Activated T-cell treated with anti-CD3 and anti-CD28 coated beads, Interleukin-2, amount 50 U/mL, for 72 hours (primary cell): ENCODE measurements at regions not wholly inside any gene's neighbourhood (a gene's known extent, or its start where the extent isn't known, plus 50 kb on each side); places are given as distances from the start of the nearest gene placed in this dataset.
"Not testable (repeated sequence)": the region's sequence is repeated elsewhere in the genome, so short reads cannot be mapped to it uniquely, and the experiment has no call there.

Source experiments
- ATAC-seq, 2 donors: fragments of 150-1000 bp; cut with Tn5 transposase; replicated peaks in 1 of 2; 2 replicates each; pipeline ENCODE4 v1.10.0; 2021; ENCODE audit warnings: moderate library complexity in 2 of 2, mild to moderate bottlenecking in 1 of 2
- DNase-seq, 2 donors: peaks; one replicate each; pipeline ENCODE4 v3.0.0; 2021 to 2022; ENCODE audit warnings: mixed read lengths in 1 of 2
- H3K27ac Mint-ChIP-seq: one replicate; pipeline ENCODE4 v1.8.0; 2022; ENCODE audit warnings: mild to moderate bottlenecking, moderate library complexity, mixed read lengths
- H3K27me3 Mint-ChIP-seq: one replicate; pipeline ENCODE4 v1.8.0; 2022; ENCODE audit warnings: low read depth, mixed read lengths
- H3K36me3 Mint-ChIP-seq, 2 donors: one replicate each; pipeline ENCODE4 v1.8.0; 2022; ENCODE audit warnings: mixed read lengths in 2 of 2, mild to moderate bottlenecking in 1 of 2; ENCODE audit not compliant: insufficient read depth in 2 of 2
- H3K4me1 Mint-ChIP-seq: one replicate; pipeline ENCODE4 v1.8.0; 2022; ENCODE audit warnings: low read depth, mixed read lengths
- H3K4me3 Mint-ChIP-seq, 2 donors: one replicate each; pipeline ENCODE4 v1.8.0; 2022; ENCODE audit warnings: mild to moderate bottlenecking in 2 of 2, mixed read lengths in 2 of 2, moderate library complexity in 2 of 2
- H3K9me3 Mint-ChIP-seq, 2 donors: one replicate each; pipeline ENCODE4 v1.8.0; 2022; ENCODE audit warnings: mixed read lengths in 2 of 2

GRCh38 chr15:79492065-79492464, 59.9 kb downstream of the MINAR1 start:
- Mint-ChIP-seq H3K36me3 (peaks cover 0 to 3% of the 10 kb centered on the region in 2 donors), H3K9me3 (no peaks in the 10 kb centered on the region), H3K4me1 (no peaks in the 10 kb centered on the region), H3K27ac (no peak overlapping the region), H3K27me3 (peaks cover 22% of the 10 kb centered on the region), H3K4me3 (no peak overlapping the region)
- ATAC-seq (no peak), DNase-seq (no peak)

- no peak for DNase-seq
- no peak overlapping the region for H3K27ac Mint-ChIP-seq
- H3K9me3 Mint-ChIP-seq = no peaks in the 10 kb centered on the region
These were observed 62.3 kb downstream of the MINAR1 start for GRCh38 chr15:79494384-79494909.

GRCh38 chr15:79494963-79495755, 63.0 kb downstream of the MINAR1 start:
- no peak for ATAC-seq
- Mint-ChIP-seq H3K27me3 (peaks cover 22% of the 10 kb centered on the region), H3K4me3 (no peak overlapping the region)

More at GRCh38 chr15:79494384-79494909, 62.3 kb downstream of the MINAR1 start:
- no peak for ATAC-seq
- H3K27me3 Mint-ChIP-seq = peaks cover 22% of the 10 kb centered on the region
- peaks cover 0 to 3% of the 10 kb centered on the region in 2 donors for H3K36me3 Mint-ChIP-seq
- H3K4me1 Mint-ChIP-seq = no peaks in the 10 kb centered on the region
- no peak overlapping the region for H3K4me3 Mint-ChIP-seq

GRCh38 chr15:79495775-79496174, 63.6 kb downstream of the MINAR1 start:
- Mint-ChIP-seq H3K27ac (no peak overlapping the region), H3K4me3 (no peak overlapping the region), H3K9me3 (no peaks in the 10 kb centered on the region), H3K36me3 (no peaks in the 10 kb centered on the region), H3K4me1 (no peaks in the 10 kb centered on the region), H3K27me3 (peaks cover 22% of the 10 kb centered on the region)
- DNase-seq = no peak
- ATAC-seq = no peak

More at GRCh38 chr15:79494963-79495755, 63.0 kb downstream of the MINAR1 start:
- Mint-ChIP-seq H3K9me3 (no peaks in the 10 kb centered on the region), H3K4me1 (no peaks in the 10 kb centered on the region), H3K36me3 (peaks cover 0 to 3% of the 10 kb centered on the region in 2 donors), H3K27ac (no peak overlapping the region)
- DNase-seq = no peak

GRCh38 chr15:79496838-79497237, 64.7 kb downstream of the MINAR1 start:
- H3K9me3 Mint-ChIP-seq = no peaks in the 10 kb centered on the region

GRCh38 chr15:79501086-79501485, 69.0 kb downstream of the MINAR1 start:
- no peaks in the 10 kb centered on the region for H3K36me3 Mint-ChIP-seq

More at GRCh38 chr15:79496838-79497237, 64.7 kb downstream of the MINAR1 start:
- H3K4me3 Mint-ChIP-seq = no peak overlapping the region
- no peak for DNase-seq
- H3K4me1 Mint-ChIP-seq = no peaks in the 10 kb centered on the region
- H3K27ac Mint-ChIP-seq = no peak overlapping the region
- H3K27me3 Mint-ChIP-seq = peaks cover 22% of the 10 kb centered on the region
- no peaks in the 10 kb centered on the region for H3K36me3 Mint-ChIP-seq
- no peak for ATAC-seq

GRCh38 chr15:79505956-79506355, 73.8 kb downstream of the MINAR1 start:
- ATAC-seq (no peak), DNase-seq (no peak)
- H3K27me3 Mint-ChIP-seq = no peaks in the 10 kb centered on the region
- no peak overlapping the region for H3K27ac Mint-ChIP-seq
- H3K4me3 Mint-ChIP-seq = no peak overlapping the region
- no peaks in the 10 kb centered on the region for H3K9me3 Mint-ChIP-seq
- H3K36me3 Mint-ChIP-seq = no peaks in the 10 kb centered on the region
- H3K4me1 Mint-ChIP-seq = no peaks in the 10 kb centered on the region

More at GRCh38 chr15:79501086-79501485, 69.0 kb downstream of the MINAR1 start:
- Mint-ChIP-seq H3K4me1 (no peaks in the 10 kb centered on the region), H3K27me3 (no peaks in the 10 kb centered on the region), H3K4me3 (no peak overlapping the region), H3K27ac (no peak overlapping the region), H3K9me3 (no peaks in the 10 kb centered on the region)
- DNase-seq = no peak
- no peak for ATAC-seq

GRCh38 chr15:79512844-79513243, 80.7 kb downstream of the MINAR1 start:
- not testable (repeated sequence) for ATAC-seq, H3K4me3 Mint-ChIP-seq, H3K27me3 Mint-ChIP-seq, H3K27ac Mint-ChIP-seq, H3K4me1 Mint-ChIP-seq, H3K9me3 Mint-ChIP-seq, DNase-seq, H3K36me3 Mint-ChIP-seq

GRCh38 chr15:79513417-79513816, 81.3 kb downstream of the MINAR1 start:
- H3K27me3 Mint-ChIP-seq = peaks cover 6% of the 10 kb centered on the region
- no peak overlapping the region for H3K4me3 Mint-ChIP-seq
- no peak for ATAC-seq

GRCh38 chr15:79513940-79514339, 81.8 kb downstream of the MINAR1 start:
- DNase-seq (no peak), ATAC-seq (no peak)
- Mint-ChIP-seq H3K4me3 (no peak overlapping the region), H3K9me3 (no peaks in the 10 kb centered on the region), H3K4me1 (no peaks in the 10 kb centered on the region), H3K27me3 (peaks cover 6% of the 10 kb centered on the region), H3K36me3 (no peaks in the 10 kb centered on the region), H3K27ac (no peak overlapping the region)

More at GRCh38 chr15:79513417-79513816, 81.3 kb downstream of the MINAR1 start:
- no peaks in the 10 kb centered on the region for H3K4me1 Mint-ChIP-seq
- H3K9me3 Mint-ChIP-seq = no peaks in the 10 kb centered on the region
- H3K36me3 Mint-ChIP-seq = no peaks in the 10 kb centered on the region
- H3K27ac Mint-ChIP-seq = no peak overlapping the region
- DNase-seq = no peak

GRCh38 chr15:79515300-79516027, 83.3 kb downstream of the MINAR1 start:
- H3K9me3 Mint-ChIP-seq = no peaks in the 10 kb centered on the region
- H3K27me3 Mint-ChIP-seq = peaks cover 9% of the 10 kb centered on the region
- no peak overlapping the region for H3K4me3 Mint-ChIP-seq
- no peak for ATAC-seq
- H3K4me1 Mint-ChIP-seq = no peaks in the 10 kb centered on the region
- no peaks in the 10 kb centered on the region for H3K36me3 Mint-ChIP-seq
- no peak overlapping the region for H3K27ac Mint-ChIP-seq
- DNase-seq = no peak

- Mint-ChIP-seq H3K4me3 (no peak overlapping the region), H3K4me1 (no peaks in the 10 kb centered on the region), H3K27me3 (peaks cover 16% of the 10 kb centered on the region), H3K36me3 (no peaks in the 10 kb centered on the region), H3K9me3 (no peaks in the 10 kb centered on the region), H3K27ac (no peak overlapping the region)
- ATAC-seq (no peak), DNase-seq (no peak)
These were observed 84.0 kb downstream of the MINAR1 start for GRCh38 chr15:79516155-79516554.

- Mint-ChIP-seq H3K4me3 (no peak overlapping the region), H3K27me3 (peaks cover 20% of the 10 kb centered on the region), H3K9me3 (no peaks in the 10 kb centered on the region), H3K27ac (no peak overlapping the region), H3K36me3 (no peaks in the 10 kb centered on the region), H3K4me1 (no peaks in the 10 kb centered on the region)
- ATAC-seq (no peak), DNase-seq (no peak)
These were observed 84.5 kb downstream of the MINAR1 start for GRCh38 chr15:79516646-79517045.
